Left colon (tissue), 2 donors: ENCODE measurements at regions not wholly inside any gene's neighbourhood (a gene's known extent, or its start where the extent isn't known, plus 50 kb on each side); places are given as distances from the start of the nearest gene placed in this dataset.

ENCODE experiments used
- ATAC-seq: fragments of 200-7000 bp; cut with Tn5 transposase; one replicate; pipeline ENCODE4 v1.9.1; 2020; ENCODE audit warnings: mild to moderate bottlenecking, moderate library complexity
- DNase-seq, 2 donors: peaks; one replicate each; pipeline ENCODE4 v3.0.0-alpha.2; 2020
- intact Hi-C, 2 donors: fragments of 100-400 bp; cut with DNase I in 1 of 2; cut with micrococcal nuclease in 1 of 2; formaldehyde crosslinking; loops; one replicate each; pipeline versions ENCODE4 v1.11.2 to v1.14.0; 2022; cut with DNase I, micrococcal nuclease
- donor health status: DM: no; HTN: no; CAD: no.
- donor health status: DM: yes; HTN: yes; CAD: no.

DNA sequence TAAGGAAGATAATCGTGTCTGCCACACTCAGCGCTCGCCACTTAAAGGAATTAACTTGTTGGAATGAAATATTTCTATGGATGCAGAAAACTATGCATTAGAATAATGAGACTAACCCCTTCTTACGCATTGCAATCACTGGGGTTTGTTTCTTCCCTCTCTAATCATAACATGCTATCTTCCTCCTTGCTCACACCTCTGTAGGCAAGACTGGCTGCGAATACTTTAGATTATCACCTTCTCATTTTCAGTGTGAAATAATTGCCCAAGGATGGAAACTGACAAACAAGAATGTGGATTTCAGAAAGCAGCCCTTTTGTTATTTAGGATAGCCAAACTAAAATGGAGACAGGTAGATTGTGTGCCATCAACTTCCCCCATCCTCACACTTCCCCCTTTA lies 349.4 kb downstream of the MID1IP1 start:
- intact Hi-C loops: no loop called here
- DNase-seq: no peak
- no peak for ATAC-seq

DNA sequence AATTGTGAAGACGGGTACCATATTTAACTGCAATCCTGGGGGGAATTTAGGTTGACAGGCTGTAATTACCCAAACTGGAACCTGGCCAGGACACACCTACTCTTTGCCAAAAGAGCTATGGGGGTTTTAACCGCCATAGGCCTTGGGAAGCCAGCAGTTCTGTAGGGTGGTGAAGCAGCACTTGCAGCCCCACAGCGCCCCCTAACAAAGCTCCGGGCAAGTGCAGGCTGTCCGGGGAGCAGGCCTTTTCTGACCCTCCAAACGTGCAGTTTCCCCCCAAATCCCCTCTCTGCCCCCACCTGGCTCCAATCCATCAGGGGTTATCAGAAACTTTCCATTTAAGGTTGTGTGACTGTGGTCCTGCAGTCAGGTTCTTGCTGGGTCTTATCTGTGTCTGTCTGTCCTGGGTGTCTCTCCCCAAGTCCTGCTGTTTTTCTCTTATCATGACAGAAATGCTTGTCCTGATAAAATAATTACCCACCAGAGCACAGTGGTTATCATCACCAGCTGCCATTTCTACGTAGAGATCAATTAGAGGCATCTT lies 350.9 kb downstream of the MID1IP1 start:
- peak; percentile 64 for ATAC-seq
- intact Hi-C loops: no loop called here

DNA sequence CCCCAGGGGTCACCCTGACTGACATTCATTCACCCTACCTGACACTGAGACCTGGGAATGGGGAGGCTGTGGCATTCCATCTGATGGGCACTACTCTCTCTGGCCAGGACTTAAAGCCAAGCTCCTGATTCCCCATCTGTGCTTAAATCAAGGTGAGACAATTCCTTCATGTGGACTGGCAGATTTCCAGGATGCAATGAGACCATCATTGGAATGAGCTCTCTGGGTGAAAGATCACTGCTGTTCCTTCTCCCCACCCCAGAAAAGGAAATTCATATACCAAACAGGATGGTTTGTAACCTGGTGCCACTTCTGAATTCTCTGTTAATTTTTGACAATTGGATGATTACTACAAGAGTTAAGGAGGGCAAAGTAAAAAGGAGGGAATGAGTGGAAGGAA lies 354.8 kb downstream of the MID1IP1 start:
- ATAC-seq (peak; percentile 40), DNase-seq (no peak)
- intact Hi-C loops: no loop called here

More for the DNA sequence above, 350.9 kb downstream of the MID1IP1 start:
- DNase-seq: peak in 1 of 2 donors; percentile 48

DNA sequence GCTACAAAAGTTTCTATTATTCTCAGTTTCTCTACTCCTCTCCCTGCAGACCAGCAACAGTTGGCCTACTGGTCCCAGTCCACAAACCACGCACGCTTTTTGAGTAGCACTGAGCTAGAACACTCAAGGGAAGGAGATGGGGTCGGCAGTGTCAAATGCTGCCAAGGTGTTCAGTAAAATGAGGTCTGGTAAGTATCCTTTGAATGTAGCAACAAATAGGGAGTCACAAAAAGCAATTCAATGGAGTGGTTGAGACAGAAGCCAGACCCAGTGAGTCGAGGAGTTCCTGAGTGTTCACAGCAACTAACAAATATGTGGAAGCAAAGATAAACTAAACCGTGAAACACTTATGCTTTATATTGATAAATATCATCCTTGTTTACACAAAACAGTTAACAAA lies 355.7 kb downstream of the MID1IP1 start:
- ATAC-seq (no peak), DNase-seq (no peak)
- intact Hi-C loops: no loop called here

DNA sequence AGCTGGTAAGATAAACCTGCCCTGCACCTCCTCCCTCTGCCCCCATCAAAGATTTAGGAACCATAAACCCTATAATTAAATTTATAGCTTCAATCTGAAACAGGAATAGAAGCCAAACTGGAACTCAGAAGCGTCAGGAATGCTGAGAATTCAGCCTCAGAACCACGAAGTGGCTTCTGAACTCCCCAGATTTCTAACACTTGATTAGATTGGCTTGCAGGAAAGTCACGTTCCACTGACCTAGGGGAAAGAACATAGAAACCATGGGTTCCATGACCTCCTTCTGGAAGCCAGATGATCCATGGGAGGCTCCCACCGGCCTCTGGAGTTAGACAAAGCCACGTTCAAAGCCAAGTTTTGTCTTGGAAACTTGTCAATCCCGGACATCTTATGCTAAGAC lies 356.5 kb downstream of the MID1IP1 start:
- no peak for DNase-seq
- ATAC-seq: no peak
- intact Hi-C loops: no loop called here

DNA sequence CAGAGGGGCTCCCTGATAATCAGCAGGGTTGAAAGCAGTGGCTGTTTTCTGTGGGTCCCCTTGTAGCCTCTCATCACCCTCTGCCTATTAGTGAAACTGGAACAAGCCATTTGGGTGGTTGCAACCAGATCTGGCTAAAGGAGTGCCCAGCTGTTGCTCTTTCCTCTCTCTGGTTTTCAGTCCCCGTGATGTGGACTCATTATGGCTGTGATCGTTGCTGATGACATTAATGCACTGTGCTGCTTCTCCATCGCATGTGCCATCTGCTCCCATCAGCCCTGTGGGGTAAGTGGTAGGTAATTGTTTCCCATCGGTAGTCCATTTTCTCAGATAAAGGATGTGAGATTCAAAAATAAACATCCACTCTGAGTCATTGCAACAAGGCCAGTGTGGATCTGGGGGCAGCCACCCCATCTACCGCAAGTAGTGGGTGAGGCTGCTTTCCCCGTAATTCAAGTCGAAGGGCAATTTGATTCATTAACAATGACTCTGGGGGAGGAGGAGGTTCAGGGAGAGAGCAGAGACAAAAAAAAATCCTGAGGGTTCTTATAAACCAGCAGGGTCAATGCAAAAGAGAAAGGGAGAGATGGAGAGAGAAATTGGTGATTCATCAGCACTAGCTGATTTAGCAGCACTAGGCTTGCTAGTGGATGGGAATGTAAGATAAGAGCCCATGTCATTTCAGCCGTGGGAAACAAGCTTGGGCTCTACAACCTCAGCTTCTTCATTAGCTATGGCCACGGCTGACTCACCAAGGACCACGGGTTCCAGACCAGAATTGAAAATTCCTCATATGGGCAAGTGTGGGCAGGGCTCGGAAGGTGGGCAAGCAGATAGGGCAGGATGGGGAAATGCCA lies 357.8 kb downstream of the MID1IP1 start:
- ATAC-seq: no peak
- intact Hi-C loops: no loop called here
- DNase-seq: no peak

DNA sequence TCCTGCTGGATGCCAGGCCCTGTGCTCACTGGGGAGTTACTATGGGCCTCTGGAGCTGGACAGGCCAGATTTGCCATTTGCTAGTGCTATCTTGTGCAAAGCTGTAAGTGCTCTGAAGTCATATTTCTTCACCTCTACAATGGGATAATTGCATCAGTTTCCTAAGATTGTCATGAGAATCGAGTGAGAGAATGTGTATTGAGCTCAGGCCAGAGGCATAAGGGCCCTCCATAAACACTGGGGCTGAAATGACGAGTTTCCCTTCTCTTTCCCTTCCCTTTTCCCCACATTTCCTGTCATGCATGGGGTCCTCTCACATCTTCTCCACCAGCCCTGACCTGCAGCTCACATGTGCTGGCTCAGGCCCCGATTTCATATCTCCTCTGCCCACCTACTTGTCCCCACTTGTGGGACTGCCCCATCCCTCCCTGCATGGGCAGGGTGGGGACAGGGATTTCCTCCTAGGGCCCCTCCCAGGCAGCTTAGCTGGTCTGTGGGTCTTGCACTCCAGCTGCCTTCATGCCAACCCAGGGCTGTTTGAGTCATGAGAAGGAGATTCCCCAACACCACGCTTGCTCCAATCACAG lies 358.8 kb downstream of the MID1IP1 start:
- no peak for DNase-seq
- intact Hi-C loops: no loop called here

DNA sequence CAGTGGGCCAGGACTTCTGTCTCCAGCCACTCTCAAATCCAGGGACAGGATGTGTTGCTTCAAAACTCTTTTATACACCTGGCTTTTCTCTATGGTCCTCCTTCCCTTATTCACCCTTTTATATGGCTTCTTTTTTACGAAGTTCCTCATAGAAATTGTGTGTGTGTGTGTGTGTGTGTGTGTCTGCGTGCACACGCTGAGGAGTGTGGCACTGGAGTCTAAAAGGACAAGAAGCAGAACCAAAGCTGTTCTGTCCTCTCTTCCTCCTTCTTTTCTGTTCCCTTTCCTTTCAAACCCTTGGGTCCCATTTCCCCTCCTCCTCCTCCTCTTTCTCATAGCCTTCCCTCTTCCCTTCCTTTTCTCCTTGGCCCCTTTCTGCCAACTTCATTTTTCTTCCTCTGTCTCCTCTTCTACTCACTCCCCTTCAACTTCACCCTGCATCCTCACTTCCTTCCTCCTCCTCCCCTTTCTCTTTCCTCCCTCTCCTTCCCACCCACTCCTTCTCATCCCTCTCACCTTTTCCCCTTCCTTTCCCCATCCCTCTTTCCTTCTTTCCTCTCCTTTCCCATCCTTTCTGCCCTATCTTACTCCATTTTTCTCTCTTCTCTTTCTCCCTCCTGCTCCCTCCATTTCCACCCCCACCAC lies 360.5 kb downstream of the MID1IP1 start:
- DNase-seq (no peak), ATAC-seq (peak; percentile 61)
- intact Hi-C loops: no loop called here

More for the DNA sequence above, 358.8 kb downstream of the MID1IP1 start:
- ATAC-seq: no peak

DNA sequence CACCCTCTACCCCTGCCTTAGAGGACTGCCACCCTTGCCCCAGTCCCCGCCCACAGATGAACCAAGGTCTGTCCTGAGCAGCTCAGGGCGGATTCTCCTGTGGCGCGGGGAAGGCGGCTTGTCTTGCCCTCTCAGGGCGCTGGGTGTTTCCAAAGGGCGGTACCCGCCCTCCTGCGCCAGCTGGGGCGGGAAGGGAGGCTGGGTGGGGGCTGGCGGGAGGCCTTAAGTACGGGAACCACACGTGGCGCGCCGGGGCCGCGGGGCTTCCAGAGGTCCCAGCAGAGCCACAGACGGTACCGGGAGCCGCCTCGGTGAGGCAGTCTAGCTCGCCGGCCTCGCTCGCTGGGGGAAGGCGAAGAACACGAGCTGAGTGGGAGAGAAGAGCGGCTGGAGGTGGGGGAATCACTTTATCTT lies 361.1 kb downstream of the MID1IP1 start:
- DNase-seq: peak; percentile 60 to 67
- peak; percentile 95 for ATAC-seq
- intact Hi-C loops: no loop called here

DNA sequence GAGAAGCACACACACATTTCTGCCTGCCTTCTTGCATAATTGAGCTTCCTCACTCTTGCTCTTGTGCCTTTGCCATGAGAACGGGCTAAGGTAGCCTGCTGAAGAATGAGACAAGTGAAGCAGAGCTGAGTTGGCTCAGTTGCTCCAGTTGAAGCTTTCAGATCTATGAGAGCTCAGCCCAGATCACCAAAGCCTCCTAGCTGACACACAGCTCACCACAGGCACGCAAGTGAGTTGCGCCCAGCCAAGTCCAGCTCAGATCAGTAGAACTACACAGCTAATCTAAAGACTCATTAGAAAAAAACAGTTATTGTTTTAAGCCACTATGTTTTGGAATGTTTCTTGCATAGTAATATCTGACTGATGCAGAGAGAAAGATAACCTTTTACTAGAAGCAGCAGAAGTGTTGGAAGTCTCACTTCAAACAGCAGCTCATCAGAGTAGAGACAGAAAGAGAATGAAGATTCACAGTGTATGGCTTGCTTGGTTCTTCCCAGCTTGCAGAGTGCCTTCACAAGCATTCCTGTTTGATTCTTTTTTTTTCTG lies 362.4 kb downstream of the MID1IP1 start:
- intact Hi-C loops: no loop called here
- DNase-seq (no peak), ATAC-seq (no peak)

DNA sequence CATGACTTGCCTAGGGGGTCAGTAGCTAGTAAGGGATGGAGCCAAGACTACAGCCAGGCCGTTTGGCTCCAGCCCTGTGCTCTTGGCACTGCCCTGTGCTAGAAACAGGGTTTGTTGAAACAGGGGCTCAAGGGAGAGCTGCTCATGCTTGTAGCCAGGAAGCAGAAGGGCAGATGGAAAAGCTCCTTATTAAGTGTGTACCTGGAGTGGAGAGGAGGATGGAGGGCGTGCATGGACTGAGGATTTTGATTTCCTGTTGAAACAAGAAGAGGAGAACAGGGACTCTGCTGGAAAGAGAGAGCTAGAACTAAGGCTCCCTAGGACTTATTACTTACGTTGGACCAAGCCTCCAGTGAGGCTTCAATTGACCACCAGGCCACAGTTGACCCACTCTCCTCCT lies 363.0 kb downstream of the MID1IP1 start:
- intact Hi-C loops: no loop called here
- no peak for ATAC-seq
- no peak for DNase-seq

DNA sequence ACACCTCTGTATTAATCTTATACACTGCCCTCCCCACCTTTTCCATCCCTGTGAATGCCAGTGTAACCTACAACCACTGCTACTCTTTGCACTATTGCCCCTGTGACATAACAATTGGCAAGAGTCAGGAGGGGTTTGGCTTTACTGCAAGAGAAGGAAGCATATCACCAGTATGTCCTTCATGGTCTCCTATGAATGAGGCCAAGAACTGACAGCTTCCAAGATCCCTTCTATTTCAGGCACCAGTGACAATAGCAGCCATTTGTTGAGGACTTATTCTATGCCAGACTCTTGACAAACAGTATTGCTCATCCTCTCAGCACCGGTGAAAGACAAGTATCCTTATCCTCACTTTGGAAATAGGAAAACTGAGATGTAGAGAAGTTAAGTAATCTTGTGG lies 363.9 kb downstream of the MID1IP1 start:
- ATAC-seq: no peak
- no peak for DNase-seq
- intact Hi-C loops: no loop called here

DNA sequence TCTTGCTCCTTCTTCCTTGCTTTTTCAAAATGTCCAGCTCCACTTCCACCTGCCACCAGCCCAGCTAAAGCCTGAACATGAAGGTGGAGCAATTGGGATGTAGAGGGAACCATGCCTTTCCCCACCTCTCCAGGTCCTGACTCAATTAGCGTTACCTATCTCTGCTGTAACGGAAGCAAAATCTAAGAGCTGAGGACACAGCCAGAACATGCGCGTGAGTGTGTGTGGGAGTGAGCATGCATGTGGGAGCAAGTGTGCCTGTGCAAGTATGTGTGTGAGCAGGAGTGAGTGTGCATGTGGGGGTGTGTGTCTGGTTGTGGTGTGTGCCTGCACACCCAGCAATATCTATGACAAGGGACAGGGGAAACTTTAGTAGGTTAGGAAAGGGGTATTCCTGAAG lies 364.5 kb downstream of the MID1IP1 start:
- intact Hi-C loops: no loop called here
- DNase-seq (no peak), ATAC-seq (no peak)

DNA sequence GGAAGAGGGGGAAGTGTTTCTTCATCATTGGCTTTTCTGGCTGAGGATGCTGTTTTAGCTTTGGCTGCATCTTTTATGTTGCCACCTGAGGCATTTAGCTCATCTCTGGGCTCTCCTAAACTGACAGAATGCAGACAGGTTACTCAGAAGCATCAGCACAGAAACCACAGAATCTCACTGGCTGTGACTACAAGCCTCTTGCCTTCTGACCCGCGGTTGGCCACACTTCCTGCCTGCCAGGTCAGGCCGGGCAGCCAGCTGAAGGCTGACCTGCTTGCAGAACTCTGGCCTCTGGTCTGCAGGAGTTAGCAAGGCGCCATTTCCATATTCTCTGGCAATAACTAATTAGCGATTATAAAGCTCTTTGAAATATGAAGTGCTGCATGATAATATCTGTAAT lies 366.5 kb downstream of the MID1IP1 start:
- ATAC-seq (no peak), DNase-seq (no peak)
- intact Hi-C loops: no loop called here

DNA sequence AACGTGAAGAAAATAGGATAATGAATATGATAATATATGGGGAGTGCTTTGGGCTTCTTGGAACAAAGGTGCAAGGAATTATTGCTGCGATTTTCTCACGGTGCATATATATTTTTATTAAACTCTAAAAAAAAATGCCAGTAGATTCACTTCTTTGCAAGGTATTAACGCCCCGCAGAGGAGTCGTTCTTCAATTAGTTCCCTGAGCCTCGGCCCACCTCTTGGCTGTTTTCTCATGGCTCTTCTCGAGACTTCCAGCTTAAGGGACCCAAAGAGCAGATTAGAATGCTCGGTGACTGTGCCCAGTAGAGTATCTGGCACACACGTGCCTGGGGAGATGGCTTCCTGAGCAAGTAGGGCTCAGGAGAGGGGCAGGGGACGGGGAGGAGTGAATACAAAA lies 367.4 kb downstream of the MID1IP1 start:
- intact Hi-C loops: no loop called here
- ATAC-seq: no peak
- no peak for DNase-seq

DNA sequence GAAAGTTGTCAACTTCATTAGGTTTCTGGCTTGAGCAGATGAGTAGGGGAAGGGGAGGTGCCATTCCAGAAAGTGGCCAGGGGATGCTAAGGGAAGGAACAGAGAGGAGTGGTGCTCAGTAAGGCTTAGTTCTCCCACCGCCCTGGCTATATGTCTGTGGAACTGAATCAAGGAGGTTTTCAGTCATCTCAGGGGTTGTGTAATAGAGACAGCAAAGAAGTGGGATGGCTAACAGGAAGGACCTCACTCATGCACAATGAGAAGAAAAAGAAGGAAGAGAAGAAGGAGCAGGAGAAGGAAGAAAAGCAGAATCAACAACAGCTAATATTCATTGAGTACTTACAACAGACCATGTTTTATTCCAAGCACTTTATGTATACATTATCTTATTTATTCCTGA lies 368.7 kb downstream of the MID1IP1 start:
- intact Hi-C loops: no loop called here
- ATAC-seq: no peak
- DNase-seq: no peak

DNA sequence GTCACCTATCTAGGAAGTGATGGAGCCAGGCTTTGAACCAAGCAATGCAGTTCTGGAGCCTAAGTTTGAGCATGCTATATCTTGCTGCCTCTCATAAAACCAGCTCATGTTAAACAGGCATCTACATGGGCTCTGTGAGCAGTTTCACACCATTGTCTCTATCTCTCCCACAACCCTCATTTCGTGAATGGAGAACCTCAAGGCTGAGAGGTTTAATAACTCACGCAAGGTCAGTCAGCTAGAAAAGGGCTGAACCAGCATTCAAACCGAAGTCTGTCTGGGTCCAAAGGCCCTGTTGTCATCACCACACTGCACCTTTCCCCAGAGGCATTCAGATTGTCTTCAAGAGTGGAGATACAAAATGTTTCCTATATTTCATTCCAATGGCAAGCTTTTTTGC lies 369.2 kb downstream of the MID1IP1 start:
- DNase-seq: no peak
- intact Hi-C loops: no loop called here
- ATAC-seq: no peak

DNA sequence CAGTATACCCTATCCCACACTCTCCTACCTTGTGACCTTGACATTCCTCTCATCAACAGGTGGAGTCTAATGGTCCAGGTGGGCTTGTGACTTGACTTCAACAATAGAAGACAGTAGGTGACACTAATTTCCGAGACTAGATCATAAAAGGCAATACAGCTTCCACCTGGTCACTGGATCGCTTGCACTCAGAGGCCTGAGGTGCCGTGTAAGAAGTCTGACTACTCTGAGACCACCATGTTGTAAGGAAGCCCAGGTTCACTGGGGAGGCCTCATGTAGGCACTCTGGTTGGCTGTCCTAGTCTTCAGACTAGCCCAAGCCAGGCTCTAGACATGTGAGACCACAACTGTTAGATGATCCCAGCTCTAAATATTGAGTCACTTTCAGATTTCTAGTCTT lies 370.4 kb downstream of the MID1IP1 start:
- intact Hi-C loops: no loop called here
- DNase-seq: no peak
- ATAC-seq: no peak

DNA sequence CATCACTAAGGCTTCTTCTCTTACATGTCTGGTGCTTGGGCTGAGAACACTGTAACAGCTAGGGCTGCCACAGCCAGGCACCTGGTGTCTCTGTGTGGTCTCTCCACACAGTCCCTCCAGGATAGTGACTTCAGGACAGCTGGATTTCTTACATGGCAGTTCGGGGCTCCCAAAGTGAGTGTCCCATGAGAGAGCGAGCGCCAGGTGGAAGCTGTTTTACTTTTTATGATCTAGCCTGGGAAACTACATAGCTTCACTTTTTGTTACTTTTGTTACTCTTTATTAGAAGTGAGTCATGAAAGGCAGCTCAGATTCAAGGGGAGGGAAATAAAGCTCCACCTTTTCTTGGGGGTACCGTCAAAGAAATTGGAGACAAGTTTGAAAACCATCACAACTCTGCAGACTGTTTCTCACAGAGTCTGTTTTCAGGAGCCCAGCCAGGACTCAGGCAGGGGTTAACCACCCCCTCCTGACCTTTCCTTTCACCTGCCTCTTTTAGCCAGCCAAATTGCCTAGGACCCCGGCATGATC lies 373.0 kb downstream of the MID1IP1 start:
- intact Hi-C loops: no loop called here
- DNase-seq: no peak

More for the DNA sequence above, 373.0 kb downstream of the MID1IP1 start:
- ATAC-seq: peak; percentile 9
